IPS-NIHi7 (cell line): ENCODE measurements at regions not wholly inside any gene's neighbourhood (a gene's known extent, or its start where the extent isn't known, plus 50 kb on each side); places are given as distances from the start of the nearest gene placed in this dataset.

ENCODE experiments used
- DNase-seq: peaks from one replicate; pipeline ENCODE4 v3.0.0; 2012; ENCODE audit warnings: mixed read lengths; ENCODE audit errors: extremely low spot score

GRCh38 chr1:224846119-224846907, 83.2 kb upstream of the DNAH14 start:
- no peak for DNase-seq

DNA sequence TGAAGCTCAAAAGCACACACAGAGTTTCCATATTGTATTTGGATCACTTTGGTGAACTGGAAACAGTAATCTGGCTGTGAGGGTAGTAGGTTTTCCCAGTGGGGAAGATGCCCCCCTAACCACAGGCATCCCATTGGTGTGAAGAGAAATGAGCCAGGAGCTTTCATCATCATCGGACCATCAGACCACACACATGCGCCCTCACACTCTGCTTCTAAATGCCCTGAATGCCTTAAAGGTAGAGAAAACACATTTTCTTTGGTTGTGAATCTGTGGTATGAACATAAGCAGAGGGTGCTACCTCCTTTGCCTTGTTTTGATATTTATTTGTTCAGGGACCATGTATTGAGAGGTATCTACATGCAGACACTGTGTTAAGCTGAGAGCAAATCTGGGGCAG, 79.0 kb upstream of the DNAH14 start:
- no peak for DNase-seq

GRCh38 chr1:224851210-224851847, 78.1 kb upstream of the DNAH14 start:
- peak; percentile 84 for DNase-seq

- peak; percentile 40 for DNase-seq
Measured at GRCh38 chr1:224851848-224852261, 77.6 kb upstream of the DNAH14 start.

- peak; percentile 63 for DNase-seq
Measured at GRCh38 chr1:224852901-224853568, 76.4 kb upstream of the DNAH14 start.

DNA sequence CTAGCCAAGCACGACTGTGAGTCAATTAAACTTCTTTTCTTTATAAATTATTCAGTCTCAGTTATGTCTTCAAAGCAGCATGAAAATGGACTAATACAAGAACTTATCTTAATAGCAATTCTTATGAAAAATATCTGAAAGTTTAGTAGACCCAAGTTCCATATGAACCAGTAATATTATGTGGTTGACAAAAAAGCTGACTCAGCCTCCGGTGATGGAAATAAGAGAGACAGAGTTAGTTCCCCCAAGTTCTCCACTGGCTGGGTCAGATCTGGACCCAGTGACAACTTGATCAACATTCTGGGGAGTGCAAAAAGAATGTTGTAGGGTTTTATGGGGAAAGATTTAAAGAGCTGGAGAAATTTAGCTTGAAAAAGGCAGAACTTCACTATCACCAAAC, 72.5 kb upstream of the DNAH14 start:
- DNase-seq: no peak

GRCh38 chr1:224859651-224860050, 69.8 kb upstream of the DNAH14 start:
- no peak for DNase-seq

- no peak for DNase-seq
Measured at GRCh38 chr1:224860488-224861338, 68.8 kb upstream of the DNAH14 start.

GRCh38 chr1:224861339-224861716, 68.1 kb upstream of the DNAH14 start:
- no peak for DNase-seq

DNA sequence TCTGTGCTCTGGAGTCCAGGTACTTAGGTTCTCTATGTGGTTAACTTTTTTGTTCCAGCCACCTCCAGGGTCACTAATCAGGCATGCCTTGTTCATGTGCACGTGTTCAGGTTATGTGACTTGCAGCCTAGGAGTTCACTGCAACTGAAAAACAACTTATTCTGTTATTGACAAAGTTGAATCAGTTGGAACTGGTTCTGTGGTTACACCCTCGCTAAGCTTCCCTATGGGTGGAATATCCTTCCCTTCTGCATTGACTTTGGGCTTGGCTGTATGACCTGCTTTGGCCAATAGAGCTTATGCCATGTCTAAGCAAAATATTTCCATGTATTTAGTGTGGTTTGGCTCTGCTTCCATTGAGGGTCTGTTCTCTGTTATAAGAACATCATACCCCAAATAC, 66.0 kb upstream of the DNAH14 start:
- DNase-seq: no peak

GRCh38 chr1:224864006-224864405, 65.5 kb upstream of the DNAH14 start:
- DNase-seq: no peak

DNA sequence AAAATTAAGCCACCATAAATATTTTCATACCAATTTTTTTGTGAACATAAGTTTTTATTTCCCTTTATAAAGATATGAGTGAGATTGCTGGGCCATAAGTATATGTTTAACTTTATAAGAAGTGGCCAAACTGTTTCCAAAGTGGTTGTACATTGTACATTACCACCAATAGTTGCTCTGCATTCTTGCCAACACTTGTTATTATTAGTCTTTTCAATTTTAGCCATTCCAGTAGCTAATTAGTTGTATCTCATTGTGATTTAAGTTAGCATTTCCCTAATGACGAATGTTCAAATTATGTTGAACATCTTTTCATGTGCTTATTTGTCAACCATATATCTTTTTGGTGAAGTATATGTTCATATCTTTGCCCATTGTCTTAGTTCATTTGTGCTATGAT, 64.0 kb upstream of the DNAH14 start:
- DNase-seq: no peak

- DNase-seq: no peak
Measured at GRCh38 chr1:224866940-224867339, 62.5 kb upstream of the DNAH14 start.

DNA sequence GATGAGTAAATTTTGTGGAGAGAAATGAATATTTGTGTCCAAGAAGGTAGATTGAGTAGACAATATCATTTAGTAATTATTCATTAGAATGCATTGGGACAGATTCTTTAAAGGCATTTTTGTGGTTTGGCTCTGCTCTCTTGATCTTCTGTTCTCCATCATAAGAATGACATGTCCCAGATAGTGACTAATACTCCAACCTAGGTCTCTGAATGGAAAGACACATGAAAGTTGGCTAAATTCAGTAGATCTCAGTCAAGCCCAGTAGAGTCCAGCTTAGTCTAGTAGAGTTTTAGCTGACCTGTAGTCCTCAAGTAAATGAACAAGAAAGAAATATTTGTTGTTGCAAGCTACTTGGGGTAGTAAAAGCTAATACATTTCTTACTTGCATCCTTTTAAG, 61.8 kb upstream of the DNAH14 start:
- DNase-seq: no peak

GRCh38 chr1:224872832-224873433, 56.5 kb upstream of the DNAH14 start:
- DNase-seq: peak; percentile 30

DNA sequence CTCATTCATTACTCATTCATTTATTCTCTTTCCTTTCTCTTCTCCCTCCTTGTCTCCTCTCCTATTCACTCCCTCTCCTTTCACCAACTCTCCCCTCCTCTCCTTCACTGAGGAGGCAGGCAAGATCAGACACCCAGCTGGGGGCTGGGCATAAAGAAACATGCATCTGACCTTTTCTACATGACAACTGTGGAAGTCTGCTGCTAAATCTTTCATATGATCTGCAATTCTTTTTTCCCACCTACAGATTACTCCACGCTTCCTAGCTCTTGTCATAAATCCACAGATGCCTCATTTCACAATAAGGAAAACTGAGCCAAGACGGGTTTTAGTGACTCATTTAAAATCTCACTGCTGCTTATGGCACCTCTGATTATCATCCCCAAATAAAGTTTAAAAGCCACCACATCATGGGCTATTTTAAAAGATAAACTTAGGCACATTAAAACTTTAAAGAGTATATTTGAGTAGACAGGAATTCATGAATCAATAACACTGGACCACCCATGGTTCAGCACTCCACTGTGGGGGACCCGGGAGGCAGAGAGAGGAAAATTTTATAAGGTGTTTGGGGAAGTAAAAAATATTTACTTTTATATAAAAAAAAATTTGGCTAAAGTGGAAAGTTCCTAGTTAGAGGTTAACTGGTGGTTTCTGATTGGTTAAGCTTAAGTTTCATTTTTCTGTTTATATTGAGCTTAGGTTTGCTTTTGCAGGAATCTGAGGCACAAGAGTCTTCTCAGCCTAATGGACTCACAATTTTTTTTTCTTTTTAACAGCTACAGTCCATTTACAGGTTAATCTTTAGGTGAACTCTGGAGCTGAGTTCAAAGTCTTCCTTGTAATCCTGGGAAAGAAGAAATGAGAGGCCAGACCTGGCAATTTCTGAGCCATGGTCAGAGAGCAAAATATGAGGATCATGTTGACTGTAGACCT, 55.8 kb upstream of the DNAH14 start:
- no peak for DNase-seq

DNA sequence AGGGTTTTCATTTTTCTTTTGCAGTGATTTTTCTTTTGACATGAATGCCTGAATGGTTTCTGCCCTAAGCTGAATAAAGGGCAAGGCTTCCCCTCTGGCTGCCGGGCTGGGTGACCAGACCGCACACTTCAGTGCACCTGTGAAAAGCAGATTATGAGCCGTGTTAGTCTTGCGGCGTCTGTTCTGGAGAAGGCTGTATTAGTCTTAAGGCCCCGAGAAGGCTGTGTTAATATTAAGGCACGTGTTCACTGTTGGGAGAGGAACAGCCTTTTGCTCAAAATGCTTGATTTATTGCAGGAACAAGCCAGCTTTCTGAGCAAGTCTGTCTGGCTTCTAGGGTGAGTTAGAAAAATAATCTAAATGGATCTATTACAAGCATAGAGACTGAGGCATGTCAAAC, 54.7 kb upstream of the DNAH14 start:
- no peak for DNase-seq

DNA sequence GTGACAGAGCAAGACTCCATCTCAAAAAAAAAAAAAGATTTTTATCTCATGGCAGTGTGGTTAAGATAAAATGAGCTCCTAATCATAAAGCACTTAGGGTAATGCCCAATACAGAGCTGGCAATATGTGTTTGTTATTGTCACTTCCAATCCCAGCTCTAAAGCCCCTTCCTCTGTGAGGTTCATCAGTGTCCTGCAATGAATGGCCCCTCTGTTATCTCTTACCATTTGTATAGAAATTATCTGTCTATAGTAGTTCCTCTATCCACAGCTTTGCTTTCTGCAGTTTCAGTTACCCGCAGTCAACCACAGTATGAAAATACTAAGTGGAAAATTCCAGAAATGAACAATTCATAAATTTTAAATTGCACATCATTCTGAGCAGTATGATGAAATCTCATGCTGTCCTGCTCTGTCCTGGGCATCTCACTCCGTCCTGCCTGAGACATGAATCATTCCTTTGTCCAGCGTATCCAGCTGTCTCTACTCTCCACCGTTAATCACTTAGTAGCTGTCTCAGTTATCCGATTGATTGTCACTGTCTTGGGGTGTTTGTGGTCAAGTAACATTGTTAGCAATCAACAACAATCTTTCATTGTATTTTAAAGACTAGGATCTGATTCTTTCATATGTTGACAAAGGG, 50.2 kb upstream of the DNAH14 start:
- no peak for DNase-seq
